GM23338 (cell line): ENCODE measurements at regions not wholly inside any gene's neighbourhood (a gene's known extent, or its start where the extent isn't known, plus 50 kb on each side); places are given as distances from the start of the nearest gene placed in this dataset.

ENCODE experiments used
- CREB1 ChIP-seq: fragments of 250-450 bp; sonication (Bioruptor Pico); IDR thresholded peaks from 2 replicates; pipeline ENCODE4 v1.5.0; 2020; ENCODE audit warnings: low read depth, mild to moderate bottlenecking, moderate library complexity
- EZH2 ChIP-seq: fragments of 200-600 bp; sonication (generic); IDR thresholded peaks from one replicate; pipeline ENCODE4 v1.8.0; 2017; ENCODE audit warnings: antibody characterized with exemption, mild to moderate bottlenecking, low read depth; ENCODE audit not compliant: unreplicated experiment
- POLR2AphosphoS5 ChIP-seq: IDR thresholded peaks from 2 replicates; pipeline ENCODE4 v1.6.1; 2016; ENCODE audit warnings: antibody characterized with exemption, low read depth
- STAT1 ChIP-seq: IDR thresholded peaks from one replicate; pipeline ENCODE4 v1.6.1; 2016; ENCODE audit warnings: antibody characterized with exemption; ENCODE audit not compliant: unreplicated experiment
- ZNF114 ChIP-seq: fragments of 250-450 bp; sonication (Bioruptor Pico); IDR thresholded peaks from 2 replicates; pipeline ENCODE4 v1.5.0; 2020; ENCODE audit warnings: mild to moderate bottlenecking, moderate library complexity
- TF ChIP-seq, protein P1 (sequence below), 2 experiments: fragments of 200-600 bp in 1 of 2; sonication (generic) in 1 of 2; conservative IDR thresholded peaks; 2 replicates each; pipeline versions ENCODE4 v1.5.1 to v1.6.1; 2016 to 2017; ENCODE audit warnings: antibody characterized with exemption in 2 of 2, low read depth in 2 of 2, mild to moderate bottlenecking in 2 of 2, moderate library complexity in 1 of 2
- TF ChIP-seq, protein P2 (sequence below): IDR thresholded peaks from one replicate; pipeline ENCODE4 v1.6.1; 2018; ENCODE audit warnings: antibody characterized with exemption; ENCODE audit not compliant: unreplicated experiment

DNA sequence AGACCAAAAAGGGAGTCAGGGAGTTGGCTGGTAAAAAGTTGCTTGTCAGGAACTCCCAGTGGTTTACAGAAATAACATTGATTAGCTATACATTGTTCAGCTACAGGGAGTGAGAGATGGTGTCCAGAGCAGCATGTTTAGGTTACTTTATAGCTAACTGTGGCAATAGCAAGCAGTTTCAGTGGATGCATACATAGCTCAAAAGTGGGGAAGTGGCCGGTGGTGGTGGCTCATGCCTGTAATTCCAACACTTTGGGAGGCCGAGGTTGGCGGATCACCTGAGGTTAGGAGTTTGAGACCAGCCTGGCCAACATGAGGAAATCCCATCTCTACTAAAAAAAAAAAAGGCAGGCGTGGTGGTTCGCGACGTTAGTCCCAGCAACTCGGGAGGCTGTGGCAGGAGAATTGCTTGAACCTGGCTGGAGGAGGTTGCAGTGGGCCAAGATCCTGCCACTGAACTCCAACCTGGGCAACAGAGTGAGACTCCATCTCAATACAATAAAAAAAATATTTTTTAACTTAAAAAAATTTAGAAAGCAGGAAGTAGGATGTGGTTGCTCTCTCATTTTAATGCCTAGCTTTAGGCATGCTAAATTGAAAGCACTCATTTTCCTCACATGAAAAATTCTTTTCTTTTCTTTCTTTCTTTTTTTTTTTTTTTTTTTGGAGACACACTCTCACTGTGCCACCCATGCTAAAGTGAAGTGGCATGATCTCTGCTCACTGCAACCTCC, 109.7 kb downstream of the PPIAL4G start:
- TF ChIP-seq, protein P1, sequence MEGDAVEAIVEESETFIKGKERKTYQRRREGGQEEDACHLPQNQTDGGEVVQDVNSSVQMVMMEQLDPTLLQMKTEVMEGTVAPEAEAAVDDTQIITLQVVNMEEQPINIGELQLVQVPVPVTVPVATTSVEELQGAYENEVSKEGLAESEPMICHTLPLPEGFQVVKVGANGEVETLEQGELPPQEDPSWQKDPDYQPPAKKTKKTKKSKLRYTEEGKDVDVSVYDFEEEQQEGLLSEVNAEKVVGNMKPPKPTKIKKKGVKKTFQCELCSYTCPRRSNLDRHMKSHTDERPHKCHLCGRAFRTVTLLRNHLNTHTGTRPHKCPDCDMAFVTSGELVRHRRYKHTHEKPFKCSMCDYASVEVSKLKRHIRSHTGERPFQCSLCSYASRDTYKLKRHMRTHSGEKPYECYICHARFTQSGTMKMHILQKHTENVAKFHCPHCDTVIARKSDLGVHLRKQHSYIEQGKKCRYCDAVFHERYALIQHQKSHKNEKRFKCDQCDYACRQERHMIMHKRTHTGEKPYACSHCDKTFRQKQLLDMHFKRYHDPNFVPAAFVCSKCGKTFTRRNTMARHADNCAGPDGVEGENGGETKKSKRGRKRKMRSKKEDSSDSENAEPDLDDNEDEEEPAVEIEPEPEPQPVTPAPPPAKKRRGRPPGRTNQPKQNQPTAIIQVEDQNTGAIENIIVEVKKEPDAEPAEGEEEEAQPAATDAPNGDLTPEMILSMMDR (conservative IDR thresholded peaks at IDR 0.05; ENCODE audit: low read depth in 2 of 2), result no peak
- no peak for TF ChIP-seq EZH2
- no peak for TF ChIP-seq POLR2AphosphoS5
- TF ChIP-seq CREB1 (CRISPR knock-in tag), result no peak
- TF ChIP-seq ZNF114, result no peak
- TF ChIP-seq STAT1, result no peak
- TF ChIP-seq, protein P2, sequence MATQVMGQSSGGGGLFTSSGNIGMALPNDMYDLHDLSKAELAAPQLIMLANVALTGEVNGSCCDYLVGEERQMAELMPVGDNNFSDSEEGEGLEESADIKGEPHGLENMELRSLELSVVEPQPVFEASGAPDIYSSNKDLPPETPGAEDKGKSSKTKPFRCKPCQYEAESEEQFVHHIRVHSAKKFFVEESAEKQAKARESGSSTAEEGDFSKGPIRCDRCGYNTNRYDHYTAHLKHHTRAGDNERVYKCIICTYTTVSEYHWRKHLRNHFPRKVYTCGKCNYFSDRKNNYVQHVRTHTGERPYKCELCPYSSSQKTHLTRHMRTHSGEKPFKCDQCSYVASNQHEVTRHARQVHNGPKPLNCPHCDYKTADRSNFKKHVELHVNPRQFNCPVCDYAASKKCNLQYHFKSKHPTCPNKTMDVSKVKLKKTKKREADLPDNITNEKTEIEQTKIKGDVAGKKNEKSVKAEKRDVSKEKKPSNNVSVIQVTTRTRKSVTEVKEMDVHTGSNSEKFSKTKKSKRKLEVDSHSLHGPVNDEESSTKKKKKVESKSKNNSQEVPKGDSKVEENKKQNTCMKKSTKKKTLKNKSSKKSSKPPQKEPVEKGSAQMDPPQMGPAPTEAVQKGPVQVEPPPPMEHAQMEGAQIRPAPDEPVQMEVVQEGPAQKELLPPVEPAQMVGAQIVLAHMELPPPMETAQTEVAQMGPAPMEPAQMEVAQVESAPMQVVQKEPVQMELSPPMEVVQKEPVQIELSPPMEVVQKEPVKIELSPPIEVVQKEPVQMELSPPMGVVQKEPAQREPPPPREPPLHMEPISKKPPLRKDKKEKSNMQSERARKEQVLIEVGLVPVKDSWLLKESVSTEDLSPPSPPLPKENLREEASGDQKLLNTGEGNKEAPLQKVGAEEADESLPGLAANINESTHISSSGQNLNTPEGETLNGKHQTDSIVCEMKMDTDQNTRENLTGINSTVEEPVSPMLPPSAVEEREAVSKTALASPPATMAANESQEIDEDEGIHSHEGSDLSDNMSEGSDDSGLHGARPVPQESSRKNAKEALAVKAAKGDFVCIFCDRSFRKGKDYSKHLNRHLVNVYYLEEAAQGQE, result no peak
